Ishikawa (cell line): ENCODE measurements at regions not wholly inside any gene's neighbourhood (a gene's known extent, or its start where the extent isn't known, plus 50 kb on each side); places are given as distances from the start of the nearest gene placed in this dataset.

Experiments used
- CEBPB ChIP-seq: IDR thresholded peaks from 2 replicates; pipeline ENCODE4 v1.6.1; 2012
- CREB1 ChIP-seq: IDR thresholded peaks from 2 replicates; pipeline ENCODE4 v1.6.1; 2012; ENCODE audit warnings: low read depth
- EGR1 ChIP-seq: IDR thresholded peaks from 2 replicates; pipeline ENCODE4 v1.6.1; 2012
- EP300 ChIP-seq: IDR thresholded peaks from 2 replicates; pipeline ENCODE4 v1.6.1; 2012; ENCODE audit warnings: borderline replicate concordance
- FOXM1 ChIP-seq: IDR thresholded peaks from 2 replicates; pipeline ENCODE4 v1.6.1; 2012; ENCODE audit warnings: low read depth, borderline replicate concordance
- MAX ChIP-seq: IDR thresholded peaks from 2 replicates; pipeline ENCODE4 v1.6.1; 2012
- NFIC ChIP-seq: IDR thresholded peaks from 2 replicates; pipeline ENCODE4 v1.6.1; 2012
- RAD21 ChIP-seq: IDR thresholded peaks from 2 replicates; pipeline ENCODE4 v1.6.1; 2012; ENCODE audit warnings: low read depth
- REST ChIP-seq: IDR thresholded peaks from 2 replicates; pipeline ENCODE4 v1.6.1; 2012; ENCODE audit warnings: low read depth, mild to moderate bottlenecking
- TAF1 ChIP-seq: IDR thresholded peaks from 2 replicates; pipeline ENCODE4 v1.6.1; 2012; ENCODE audit warnings: low read depth, mild to moderate bottlenecking
- TCF12 ChIP-seq: IDR thresholded peaks from 2 replicates; pipeline ENCODE4 v1.6.1; 2012; ENCODE audit warnings: low read depth
- TEAD4 ChIP-seq: IDR thresholded peaks from 2 replicates; pipeline ENCODE4 v1.6.1; 2012
- USF1 ChIP-seq: IDR thresholded peaks from 2 replicates; pipeline ENCODE4 v1.6.1; 2012
- YY1 ChIP-seq: IDR thresholded peaks from 2 replicates; pipeline ENCODE4 v1.6.1; 2012; ENCODE audit warnings: low read depth
- ZBTB7A ChIP-seq: IDR thresholded peaks from 2 replicates; pipeline ENCODE4 v1.6.1; 2012; ENCODE audit warnings: low read depth

- no peak for TF ChIP-seq FOXM1
- no peak for TF ChIP-seq YY1
- no peak for TF ChIP-seq NFIC
- TF ChIP-seq TCF12: no peak
- TF ChIP-seq CEBPB: no peak
- TF ChIP-seq RAD21: no peak
- no peak for TF ChIP-seq MAX
- no peak for TF ChIP-seq REST
- TF ChIP-seq TAF1: no peak
- TF ChIP-seq EP300: no peak
- no peak for TF ChIP-seq CREB1
- no peak for TF ChIP-seq USF1
- TF ChIP-seq ZBTB7A: no peak
Measured at GRCh38 chr3:197375001-197375441, 76.6 kb upstream of the DLG1 start.

- TF ChIP-seq ZBTB7A (no peak), EP300 (no peak), RAD21 (no peak), TCF12 (no peak), MAX (no peak), FOXM1 (no peak), CREB1 (no peak), TAF1 (no peak)
Measured at GRCh38 chr3:197373096-197373495, 74.7 kb upstream of the DLG1 start.

- TF ChIP-seq TAF1: no peak
- TF ChIP-seq NFIC: peak; percentile 79
- TF ChIP-seq EP300: peak; percentile 49; the same call in 1 of the 2 replicates
Measured at GRCh38 chr3:197372047-197372661, 73.7 kb upstream of the DLG1 start.

- TF ChIP-seq NFIC: no peak
Measured at GRCh38 chr3:197371591-197372046, 73.2 kb upstream of the DLG1 start.

GRCh38 chr3:197369545-197369944 is 71.1 kb upstream of the DLG1 start:
- TF ChIP-seq TCF12 (no peak), TEAD4 (no peak), CREB1 (no peak), EP300 (no peak), RAD21 (no peak), CEBPB (no peak), TAF1 (no peak), ZBTB7A (no peak), REST (no peak), NFIC (no peak), EGR1 (no peak), USF1 (no peak), YY1 (no peak), MAX (no peak), FOXM1 (no peak)

- no peak for TF ChIP-seq MAX
- TF ChIP-seq EP300: no peak
- TF ChIP-seq YY1: no peak
Measured at GRCh38 chr3:197368821-197369220, 70.4 kb upstream of the DLG1 start.

- TF ChIP-seq REST (no peak), YY1 (no peak), MAX (no peak), TCF12 (no peak)
Measured at GRCh38 chr3:197368330-197368729, 69.9 kb upstream of the DLG1 start.
